RWPE2 (cell line): ENCODE measurements at regions not wholly inside any gene's neighbourhood (a gene's known extent, or its start where the extent isn't known, plus 50 kb on each side); places are given as distances from the start of the nearest gene placed in this dataset.

Experiments used
- ATAC-seq: fragments of 200-7000 bp; cut with Tn5 transposase; 3 replicates; pipeline ENCODE4 v1.9.1; 2021; ENCODE audit warnings: low read depth
- DNase-seq: peaks from one replicate; pipeline ENCODE4 v3.0.0-alpha.2; 2020; ENCODE audit warnings: low spot score
- H3K27ac ChIP-seq: fragments of 450-650 bp; 2 replicates; pipeline ENCODE4 v1.5.1; 2017; ENCODE audit warnings: mild to moderate bottlenecking; ENCODE audit not compliant: poor library complexity, severe bottlenecking
- H3K27me3 ChIP-seq: fragments of 250-450 bp; sonication (Bioruptor Pico); 2 replicates; pipeline ENCODE4 v1.5.1; 2021; ENCODE audit warnings: mild to moderate bottlenecking, moderate library complexity; ENCODE audit not compliant: insufficient read depth, poor library complexity, severe bottlenecking
- H3K36me3 ChIP-seq: fragments of 250-450 bp; sonication (Bioruptor Pico); 2 replicates; pipeline ENCODE4 v1.5.1; 2020; ENCODE audit warnings: low read depth, mild to moderate bottlenecking, moderate library complexity
- H3K4me1 ChIP-seq: fragments of 250-450 bp; sonication (Bioruptor Pico); 2 replicates; pipeline ENCODE4 v1.5.1; 2021; ENCODE audit warnings: mild to moderate bottlenecking, moderate library complexity; ENCODE audit not compliant: insufficient read depth, poor library complexity, severe bottlenecking
- H3K4me3 ChIP-seq: fragments of 250-450 bp; sonication (Bioruptor Pico); 2 replicates; pipeline ENCODE4 v1.5.1; 2021; ENCODE audit warnings: mild to moderate bottlenecking, moderate library complexity; ENCODE audit not compliant: severe bottlenecking
- H3K9me3 ChIP-seq: fragments of 250-450 bp; sonication (Bioruptor Pico); 2 replicates; pipeline ENCODE4 v1.5.1; 2021; ENCODE audit warnings: mild to moderate bottlenecking, moderate library complexity; ENCODE audit not compliant: severe bottlenecking
- TF ChIP-seq, protein P1 (sequence below): fragments of 450-650 bp; IDR thresholded peaks from one replicate; pipeline ENCODE4 v1.5.1; 2017; ENCODE audit warnings: mild to moderate bottlenecking, moderate library complexity; ENCODE audit not compliant: poor library complexity, severe bottlenecking

DNA sequence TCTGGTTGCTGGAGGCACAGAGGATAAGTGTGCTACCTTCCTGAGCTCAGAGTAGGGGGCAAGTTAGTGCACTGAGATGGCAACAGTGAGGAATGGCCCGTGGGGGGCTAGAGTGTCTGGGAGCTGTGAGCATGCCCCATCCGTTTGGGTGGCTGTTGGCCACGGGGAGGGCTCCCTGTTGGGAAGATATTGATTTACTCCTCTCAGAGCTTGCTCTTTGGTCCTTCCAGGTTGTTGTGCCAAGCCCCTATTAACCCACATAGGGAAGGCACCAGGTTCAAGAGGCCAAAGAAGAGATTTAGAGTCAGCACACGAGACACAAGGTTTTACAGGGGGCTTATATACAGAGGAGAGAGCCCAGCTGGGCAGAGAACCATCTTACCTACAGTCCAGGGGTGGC is 318.8 kb downstream of the TSN start:
- H3K36me3 ChIP-seq: no peaks in the 10 kb centered on the region
- ATAC-seq (no peak), DNase-seq (no peak)
- TF ChIP-seq, protein P1, sequence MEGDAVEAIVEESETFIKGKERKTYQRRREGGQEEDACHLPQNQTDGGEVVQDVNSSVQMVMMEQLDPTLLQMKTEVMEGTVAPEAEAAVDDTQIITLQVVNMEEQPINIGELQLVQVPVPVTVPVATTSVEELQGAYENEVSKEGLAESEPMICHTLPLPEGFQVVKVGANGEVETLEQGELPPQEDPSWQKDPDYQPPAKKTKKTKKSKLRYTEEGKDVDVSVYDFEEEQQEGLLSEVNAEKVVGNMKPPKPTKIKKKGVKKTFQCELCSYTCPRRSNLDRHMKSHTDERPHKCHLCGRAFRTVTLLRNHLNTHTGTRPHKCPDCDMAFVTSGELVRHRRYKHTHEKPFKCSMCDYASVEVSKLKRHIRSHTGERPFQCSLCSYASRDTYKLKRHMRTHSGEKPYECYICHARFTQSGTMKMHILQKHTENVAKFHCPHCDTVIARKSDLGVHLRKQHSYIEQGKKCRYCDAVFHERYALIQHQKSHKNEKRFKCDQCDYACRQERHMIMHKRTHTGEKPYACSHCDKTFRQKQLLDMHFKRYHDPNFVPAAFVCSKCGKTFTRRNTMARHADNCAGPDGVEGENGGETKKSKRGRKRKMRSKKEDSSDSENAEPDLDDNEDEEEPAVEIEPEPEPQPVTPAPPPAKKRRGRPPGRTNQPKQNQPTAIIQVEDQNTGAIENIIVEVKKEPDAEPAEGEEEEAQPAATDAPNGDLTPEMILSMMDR: no peak
- no peak overlapping the region for H3K27ac ChIP-seq
- no peaks in the 10 kb centered on the region for H3K4me1 ChIP-seq
- no peak overlapping the region for H3K4me3 ChIP-seq
- no peaks in the 10 kb centered on the region for H3K9me3 ChIP-seq
- H3K27me3 ChIP-seq: no peaks in the 10 kb centered on the region

DNA sequence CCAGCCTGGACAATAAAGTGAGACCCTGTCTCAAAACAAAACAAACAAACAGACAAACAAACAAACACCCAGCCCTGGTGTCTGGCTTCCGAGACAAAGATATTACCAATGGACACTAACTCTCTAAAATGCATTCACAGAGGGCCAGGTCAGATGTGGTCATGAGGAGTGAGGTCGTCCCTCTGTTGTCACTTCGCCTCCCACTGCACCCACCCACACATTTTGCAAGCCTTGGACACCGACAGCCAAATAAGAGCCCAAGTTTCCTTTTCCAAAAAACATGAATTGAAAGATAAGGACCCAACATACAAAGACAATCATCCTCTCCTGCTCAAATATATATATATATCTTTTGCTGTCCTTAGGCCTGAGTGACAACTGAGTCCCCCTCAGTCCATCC is 319.9 kb downstream of the TSN start:
- no peak for DNase-seq
- ATAC-seq: no peak
- Histone ChIP-seq H3K27me3 (no peaks in the 10 kb centered on the region), H3K4me1 (no peaks in the 10 kb centered on the region), H3K9me3 (no peaks in the 10 kb centered on the region), H3K36me3 (no peaks in the 10 kb centered on the region), H3K27ac (no peak overlapping the region), H3K4me3 (no peak overlapping the region)
- TF ChIP-seq, protein P1: no peak

GRCh38 chr2:122077114-122077513 is 321.7 kb downstream of the TSN start:
- H3K4me3 ChIP-seq: no peak overlapping the region
- H3K27ac ChIP-seq: no peak overlapping the region
- DNase-seq: no peak
- no peaks in the 10 kb centered on the region for H3K9me3 ChIP-seq
- no peaks in the 10 kb centered on the region for H3K36me3 ChIP-seq
- H3K27me3 ChIP-seq: no peaks in the 10 kb centered on the region
- no peak for ATAC-seq
- TF ChIP-seq, protein P1: no peak
- no peaks in the 10 kb centered on the region for H3K4me1 ChIP-seq

GRCh38 chr2:122077771-122078170 is 322.3 kb downstream of the TSN start:
- H3K27ac ChIP-seq: no peak overlapping the region
- no peaks in the 10 kb centered on the region for H3K36me3 ChIP-seq
- H3K27me3 ChIP-seq: no peaks in the 10 kb centered on the region
- TF ChIP-seq, protein P1: no peak
- no peaks in the 10 kb centered on the region for H3K4me1 ChIP-seq
- H3K9me3 ChIP-seq: no peaks in the 10 kb centered on the region
- DNase-seq: no peak
- ATAC-seq: no peak
- H3K4me3 ChIP-seq: no peak overlapping the region

GRCh38 chr2:122078451-122078850 is 323.0 kb downstream of the TSN start:
- Histone ChIP-seq H3K27ac (no peak overlapping the region), H3K9me3 (no peaks in the 10 kb centered on the region), H3K4me3 (no peak overlapping the region), H3K36me3 (no peaks in the 10 kb centered on the region), H3K27me3 (no peaks in the 10 kb centered on the region), H3K4me1 (no peaks in the 10 kb centered on the region)
- no peak for ATAC-seq
- no peak for DNase-seq
- TF ChIP-seq, protein P1: no peak
